ENCODE measurements at regions not wholly inside any gene's neighbourhood (a gene's known extent, or its start where the extent isn't known, plus 50 kb on each side); places are given as distances from the start of the nearest gene placed in this dataset.
A peak's percentile ranks its signal among the peaks of the same experiment; 100 is the strongest.

GRCh38 chr2:52956118-52956517, 811.5 kb upstream of the CHAC2 start:
- no peak for DNase-seq (ENCODE audit: low read depth in 2 of 2)

DNA sequence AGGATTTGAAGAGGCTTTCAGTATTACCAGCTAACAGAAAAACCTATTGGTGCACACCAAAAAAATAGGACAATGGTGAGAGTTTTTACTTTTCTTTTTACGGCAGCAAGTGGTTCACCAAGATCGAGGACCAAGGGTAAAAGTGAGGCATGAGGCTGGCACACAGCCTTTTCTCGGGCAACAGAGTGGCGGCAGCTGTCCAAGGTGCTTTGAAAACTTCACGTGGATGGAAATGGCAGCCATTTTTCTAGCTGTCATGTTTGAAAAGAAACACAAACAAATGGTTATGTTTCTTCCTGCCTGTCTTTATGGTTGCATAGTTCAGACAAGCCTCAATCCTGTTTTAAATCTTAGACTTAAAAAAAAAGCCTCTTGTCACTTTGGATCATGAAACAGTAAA, 812.5 kb upstream of the CHAC2 start:
- no peak for DNase-seq (ENCODE audit: low read depth in 2 of 2)

DNA sequence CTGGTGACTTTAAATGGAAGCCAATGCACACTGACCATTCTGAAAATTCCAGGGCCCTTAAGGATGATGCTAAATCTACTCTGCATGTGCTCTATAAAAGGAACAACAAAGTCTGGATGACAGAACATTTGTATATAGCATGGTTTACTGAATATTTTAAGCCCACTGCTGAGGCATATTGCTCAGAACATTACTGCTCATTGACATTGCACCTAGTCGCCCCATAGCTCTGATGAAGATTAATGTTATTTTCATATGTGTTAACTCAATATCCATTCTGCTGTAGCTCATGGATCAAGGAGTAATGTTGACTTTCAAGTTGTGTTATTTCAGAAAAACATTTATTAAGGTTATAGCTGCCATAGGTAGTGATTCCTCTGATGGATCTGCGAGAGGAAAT, 827.5 kb upstream of the CHAC2 start:
- no peak for DNase-seq (ENCODE audit: low read depth in 2 of 2)

DNA sequence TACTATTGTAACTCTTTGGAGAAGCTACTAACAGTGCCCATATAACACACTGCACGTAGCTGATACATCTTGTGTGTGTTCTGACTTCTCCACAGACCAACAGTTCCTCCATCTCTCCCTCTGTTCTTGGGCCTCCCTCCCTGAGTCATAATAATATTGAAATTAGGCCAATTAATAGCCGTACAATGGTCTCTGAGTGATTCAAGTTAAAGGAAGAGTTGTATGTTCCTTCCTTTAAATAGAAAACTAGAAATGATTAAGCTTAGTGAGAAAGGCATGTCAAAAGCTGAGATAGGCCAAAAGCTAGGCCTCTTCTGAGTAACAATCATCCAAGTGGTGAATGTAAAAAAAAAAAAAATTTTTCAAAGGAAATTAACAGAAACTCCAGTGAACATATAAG, 828.4 kb upstream of the CHAC2 start:
- DNase-seq (ENCODE audit: low read depth in 2 of 2), result no peak

DNA sequence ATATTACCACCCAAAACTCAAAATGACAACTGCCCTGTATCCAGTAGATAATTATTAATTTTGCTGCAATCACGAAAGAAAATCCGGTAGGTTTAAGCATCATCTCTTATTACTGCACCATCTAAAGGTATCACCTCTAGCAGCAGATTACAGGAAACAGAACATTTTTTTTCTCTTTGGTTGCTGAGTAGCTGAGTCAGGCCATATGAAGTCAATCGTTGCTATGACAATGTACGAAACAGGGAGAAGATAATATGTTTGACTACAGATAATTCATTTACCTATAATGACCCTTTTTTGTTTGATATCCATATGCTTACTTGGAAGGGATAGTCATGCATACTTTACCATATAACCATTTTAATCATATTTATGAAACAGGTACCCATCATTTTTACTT, 831.6 kb upstream of the CHAC2 start:
- no peak for DNase-seq (ENCODE audit: low read depth in 2 of 2)

DNA sequence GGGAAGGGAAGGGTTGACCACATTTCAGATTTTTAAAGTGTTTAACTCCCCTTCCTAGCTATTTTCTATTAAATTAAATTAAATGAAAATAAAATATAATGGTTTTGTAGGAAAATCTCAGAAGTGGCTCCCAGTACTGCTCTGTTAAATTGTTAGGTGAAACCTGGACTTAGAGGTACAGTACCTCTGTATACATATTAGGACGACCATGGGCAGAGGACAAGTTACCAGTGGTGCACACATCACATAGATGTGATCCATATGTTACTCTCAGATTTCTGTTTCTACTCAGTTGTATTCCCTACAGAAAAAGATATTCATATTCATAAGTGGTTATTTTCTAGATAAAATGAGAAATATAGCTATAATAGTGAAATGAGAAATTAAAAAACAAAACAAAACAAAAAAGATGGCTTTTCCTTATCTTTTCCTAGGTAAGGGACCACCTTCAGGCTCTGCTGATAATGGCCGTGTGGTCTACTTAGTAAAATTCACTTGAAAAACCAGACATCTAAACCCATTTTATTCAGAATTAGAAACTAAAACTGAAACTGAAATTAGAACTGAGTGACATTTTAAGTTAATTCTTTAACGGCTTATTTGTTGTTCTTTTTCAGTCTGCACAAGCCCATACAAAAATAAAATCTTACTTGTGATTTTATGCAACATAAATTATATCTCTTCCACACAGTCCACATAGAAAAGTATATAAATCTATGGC, 832.5 kb upstream of the CHAC2 start:
- DNase-seq (ENCODE audit: low read depth in 2 of 2), result no peak

- peak in 1 of 2 donors; percentile 17 for DNase-seq (ENCODE audit: low read depth in 2 of 2)
Measured at GRCh38 chr2:52934323-52934898, 833.2 kb upstream of the CHAC2 start.

- no peak for DNase-seq (ENCODE audit: low read depth in 2 of 2)
Measured at GRCh38 chr2:52933878-52934277, 833.7 kb upstream of the CHAC2 start.

DNA sequence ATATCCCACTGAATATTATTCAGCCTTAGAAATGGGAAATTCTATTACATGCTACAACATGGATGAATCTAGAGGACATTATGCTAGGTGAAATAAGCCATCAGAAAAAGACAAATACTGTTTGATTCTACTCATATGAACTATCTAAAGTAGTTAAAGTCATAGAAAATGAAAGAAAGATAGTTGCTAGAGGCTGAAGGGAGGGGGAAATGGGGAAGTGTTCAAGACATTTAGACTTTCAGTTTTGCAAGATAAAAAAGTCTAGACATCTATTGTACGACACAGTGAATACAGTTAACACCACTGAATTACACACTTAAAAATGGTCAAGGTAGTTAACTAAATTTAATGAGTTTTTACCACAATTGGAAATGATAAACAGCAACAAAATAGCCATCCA, 835.9 kb upstream of the CHAC2 start:
- DNase-seq (ENCODE audit: low read depth in 2 of 2), result no peak

GRCh38 chr2:52929412-52929811, 838.2 kb upstream of the CHAC2 start:
- no peak for DNase-seq (ENCODE audit: low read depth in 2 of 2)

GRCh38 chr2:52919673-52920072, 847.9 kb upstream of the CHAC2 start:
- DNase-seq (ENCODE audit: low read depth in 2 of 2), result no peak

GRCh38 chr2:52918551-52918950, 849.1 kb upstream of the CHAC2 start:
- no peak for DNase-seq (ENCODE audit: low read depth in 2 of 2)

GRCh38 chr2:52916981-52917380, 850.6 kb upstream of the CHAC2 start:
- DNase-seq (ENCODE audit: low read depth in 2 of 2), result no peak

DNA sequence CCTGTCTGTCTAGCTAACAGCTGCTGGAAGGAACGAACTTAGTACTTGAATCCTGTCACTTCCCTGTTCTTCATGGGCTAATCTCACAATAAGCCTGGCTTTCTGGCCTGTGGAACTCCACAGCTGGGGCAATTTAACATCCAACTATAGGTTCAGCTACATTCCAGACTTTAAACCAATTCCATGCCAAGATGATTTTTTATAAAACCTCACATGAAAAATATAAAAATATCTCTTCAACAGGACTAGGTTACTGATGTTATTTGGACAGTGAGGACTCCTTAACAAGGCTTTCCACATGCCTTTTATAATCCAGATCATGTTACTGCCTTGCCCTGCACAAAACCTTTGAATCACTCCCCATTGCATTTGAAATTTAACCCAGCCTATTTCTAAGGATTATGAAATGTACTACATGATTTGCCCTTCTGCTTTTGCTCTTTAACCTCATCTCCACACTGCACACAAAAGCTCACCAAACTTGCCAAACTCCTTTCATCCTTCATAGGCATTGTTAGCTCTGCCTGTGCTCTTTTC, 863.2 kb upstream of the CHAC2 start:
- DNase-seq (ENCODE audit: low read depth in 2 of 2), result no peak

DNA sequence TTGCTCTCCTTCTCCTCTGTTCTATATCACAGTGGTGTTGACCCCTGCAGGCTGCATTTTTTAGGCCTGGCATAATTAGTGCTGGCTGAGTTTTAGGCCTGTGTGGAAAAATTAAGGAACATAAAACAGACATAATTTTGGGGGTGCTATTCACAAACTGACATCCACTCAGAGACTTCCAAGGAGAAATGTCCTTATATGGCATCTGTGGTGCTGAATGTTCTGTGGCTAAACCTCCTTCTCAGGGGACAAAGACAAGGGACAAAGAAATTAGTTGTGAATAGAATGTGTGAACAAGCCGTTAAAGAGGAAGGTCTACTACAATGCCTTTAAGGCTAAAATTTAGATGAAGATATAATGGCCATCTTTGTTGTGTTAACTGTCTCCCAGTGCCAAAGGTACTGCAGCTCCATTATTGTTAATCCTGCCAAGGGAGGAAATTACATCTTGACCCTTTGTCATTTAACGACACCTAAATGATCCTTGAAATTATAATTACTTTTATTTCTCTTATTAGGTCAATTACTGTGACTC, 870.0 kb upstream of the CHAC2 start:
- no peak for DNase-seq (ENCODE audit: low read depth in 2 of 2)

GRCh38 chr2:52895726-52896340, 871.8 kb upstream of the CHAC2 start:
- DNase-seq (ENCODE audit: low read depth in 2 of 2), result no peak

DNA sequence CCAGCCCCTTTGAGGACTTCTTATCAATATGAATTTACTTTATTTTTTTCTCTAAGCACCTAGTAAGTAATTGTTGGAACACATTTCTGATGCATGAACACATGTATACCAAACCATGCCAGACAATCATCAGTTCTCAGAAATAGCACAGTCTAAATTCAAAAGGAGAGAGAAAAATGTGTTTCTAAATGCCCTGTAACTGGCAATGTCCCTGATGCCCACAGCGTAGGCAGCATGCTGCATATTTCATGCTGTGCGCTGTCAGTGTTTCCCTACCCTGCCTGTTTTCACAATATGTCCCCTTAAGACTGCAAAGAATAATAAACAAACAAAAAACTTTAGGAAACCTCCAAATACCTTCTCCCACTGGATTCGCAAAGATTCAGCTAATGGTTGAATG, 881.0 kb upstream of the CHAC2 start:
- no peak for DNase-seq (ENCODE audit: low read depth in 2 of 2)

- DNase-seq (ENCODE audit: low read depth in 2 of 2), result no peak
Measured at GRCh38 chr2:52884761-52885352, 882.7 kb upstream of the CHAC2 start.

- DNase-seq (ENCODE audit: low read depth in 2 of 2), result no peak
Measured at GRCh38 chr2:52882974-52883373, 884.6 kb upstream of the CHAC2 start.

DNA sequence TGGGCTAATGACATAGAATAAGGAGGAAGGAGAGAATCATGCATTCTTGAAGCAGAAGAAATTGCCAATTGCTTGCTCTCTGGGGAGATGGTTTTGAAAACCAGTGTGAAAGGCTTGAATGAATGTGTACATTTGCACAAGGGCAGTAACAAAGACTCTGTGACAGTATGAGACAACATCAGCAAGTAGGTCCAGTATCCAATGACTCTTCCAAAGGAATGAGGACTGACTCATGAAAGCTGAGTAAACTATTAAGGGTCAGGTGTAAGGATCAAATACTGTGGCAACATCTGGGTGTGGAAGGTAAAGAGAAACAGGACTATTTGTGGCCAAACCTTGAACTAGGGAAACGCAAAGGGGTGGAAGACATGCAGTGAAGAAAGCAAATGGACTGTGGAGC, 886.0 kb upstream of the CHAC2 start:
- no peak for DNase-seq (ENCODE audit: low read depth in 2 of 2)

- DNase-seq (ENCODE audit: low read depth in 2 of 2), result no peak
Measured at GRCh38 chr2:52880872-52881271, 886.7 kb upstream of the CHAC2 start.

DNA sequence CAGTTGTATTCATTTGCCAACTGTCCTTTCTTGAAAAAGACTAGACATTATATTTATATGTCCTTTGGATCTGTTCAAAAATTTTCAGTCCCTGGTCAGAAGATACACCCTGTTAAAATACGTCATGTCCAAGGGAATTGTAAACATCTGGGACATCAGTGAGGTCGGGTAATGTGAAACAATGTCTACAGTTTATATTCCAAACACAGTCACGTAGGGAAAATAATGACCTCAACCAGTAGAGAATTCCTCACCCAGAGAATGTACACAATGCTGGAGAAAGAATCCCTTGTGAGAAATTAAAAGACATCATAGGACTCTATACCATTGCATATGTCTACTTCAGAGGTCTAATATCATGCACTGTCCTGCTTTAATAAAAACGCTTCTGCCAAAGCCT, 888.0 kb upstream of the CHAC2 start:
- DNase-seq (ENCODE audit: low read depth in 2 of 2), result no peak

Data from dermis microvascular lymphatic vessel endothelial cell (primary cell).